Sigmoid colon (tissue), 3 donors: ENCODE measurements at regions not wholly inside any gene's neighbourhood (a gene's known extent, or its start where the extent isn't known, plus 50 kb on each side); places are given as distances from the start of the nearest gene placed in this dataset.

Experiments used
- POLR2A ChIP-seq, 2 donors: fragments of 450-650 bp; IDR thresholded peaks; one replicate each; pipeline ENCODE4 v1.6.1; 2016; ENCODE audit warnings: antibody characterized with exemption in 2 of 2, mild to moderate bottlenecking in 2 of 2, moderate library complexity in 2 of 2
- TF ChIP-seq, protein P1 (sequence below), 4 experiments: fragments of 450-650 bp in 3 of 4; fragments of 200-600 bp in 1 of 4; IDR thresholded peaks; one replicate each; pipeline ENCODE4 v1.5.1; 2016 to 2019; ENCODE audit warnings: antibody characterized with exemption in 4 of 4, mild to moderate bottlenecking in 3 of 4, moderate library complexity in 2 of 4

DNA sequence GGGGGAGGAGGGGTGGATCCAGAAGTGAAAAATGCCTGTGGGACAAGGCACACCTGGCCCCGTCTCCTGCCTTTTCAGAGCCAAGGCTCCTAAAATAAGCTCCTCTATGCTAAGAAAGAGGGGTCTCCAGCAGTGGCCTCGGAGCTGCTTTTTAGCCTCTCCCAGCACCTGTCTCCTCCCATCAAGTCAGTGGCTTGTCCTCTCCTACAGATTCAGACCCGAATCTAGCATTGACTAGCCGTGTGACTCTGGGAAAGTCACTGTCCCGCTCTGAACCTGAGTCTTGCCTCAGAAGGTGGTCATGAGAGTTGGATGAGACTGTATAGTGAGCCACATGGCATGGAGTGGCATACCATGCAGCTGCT, 90.8 kb upstream of the THY1 start:
- TF ChIP-seq POLR2A (IDR thresholded peaks at IDR 0.05) = no peak
- TF ChIP-seq, protein P1, sequence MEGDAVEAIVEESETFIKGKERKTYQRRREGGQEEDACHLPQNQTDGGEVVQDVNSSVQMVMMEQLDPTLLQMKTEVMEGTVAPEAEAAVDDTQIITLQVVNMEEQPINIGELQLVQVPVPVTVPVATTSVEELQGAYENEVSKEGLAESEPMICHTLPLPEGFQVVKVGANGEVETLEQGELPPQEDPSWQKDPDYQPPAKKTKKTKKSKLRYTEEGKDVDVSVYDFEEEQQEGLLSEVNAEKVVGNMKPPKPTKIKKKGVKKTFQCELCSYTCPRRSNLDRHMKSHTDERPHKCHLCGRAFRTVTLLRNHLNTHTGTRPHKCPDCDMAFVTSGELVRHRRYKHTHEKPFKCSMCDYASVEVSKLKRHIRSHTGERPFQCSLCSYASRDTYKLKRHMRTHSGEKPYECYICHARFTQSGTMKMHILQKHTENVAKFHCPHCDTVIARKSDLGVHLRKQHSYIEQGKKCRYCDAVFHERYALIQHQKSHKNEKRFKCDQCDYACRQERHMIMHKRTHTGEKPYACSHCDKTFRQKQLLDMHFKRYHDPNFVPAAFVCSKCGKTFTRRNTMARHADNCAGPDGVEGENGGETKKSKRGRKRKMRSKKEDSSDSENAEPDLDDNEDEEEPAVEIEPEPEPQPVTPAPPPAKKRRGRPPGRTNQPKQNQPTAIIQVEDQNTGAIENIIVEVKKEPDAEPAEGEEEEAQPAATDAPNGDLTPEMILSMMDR (IDR thresholded peaks at IDR 0.05) = no peak
